ENCODE measurements at regions not wholly inside any gene's neighbourhood (a gene's known extent, or its start where the extent isn't known, plus 50 kb on each side); places are given as distances from the start of the nearest gene placed in this dataset.

DNA sequence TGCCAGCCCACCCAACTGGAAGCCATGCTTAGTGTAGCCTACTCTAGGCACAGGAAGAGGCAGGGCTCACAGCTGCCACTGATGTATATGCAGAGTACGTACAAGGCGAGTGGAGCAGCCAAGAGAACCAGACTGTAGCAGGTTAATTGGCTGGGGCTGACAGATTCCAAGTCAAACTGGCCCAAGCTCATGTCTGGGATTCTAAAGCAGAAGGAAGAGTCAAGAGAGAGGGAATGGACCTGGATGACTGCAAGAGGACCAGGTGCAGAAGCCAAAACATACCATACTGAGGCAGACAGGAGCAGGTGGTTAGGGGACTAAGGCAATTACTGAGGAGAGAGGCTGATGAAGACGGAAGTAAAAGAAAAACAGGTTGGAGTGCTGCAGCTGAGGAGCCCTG lies 51.3 kb upstream of the LRRN2 start:
- DNase-seq (ENCODE audit: low read depth in 1 of 2, low spot score in 1 of 2) (no peak), ATAC-seq (no peak; a peak in 1 of 6 replicates), FAIRE-seq (no peak)
- H3K4me2 ChIP-seq = no peak overlapping the region
- TF ChIP-seq EHF (CRISPR knock-in tag; IDR thresholded peaks at IDR 0.05) = no peak
- no peak for TF ChIP-seq HDAC2 (IDR thresholded peaks at IDR 0.05)
- TF ChIP-seq CBX8 (IDR thresholded peaks at IDR 0.05) = no peak
- TF ChIP-seq FOSL2 (IDR thresholded peaks at IDR 0.05) = no peak
- no peak for TF ChIP-seq FOSL2 (CRISPR knock-in tag; IDR thresholded peaks at IDR 0.05)
- no peak for TF ChIP-seq CHD4 (IDR thresholded peaks at IDR 0.05; ENCODE audit: borderline replicate concordance)
- no peak for TF ChIP-seq POLR2AphosphoS2 (conservative IDR thresholded peaks at IDR 0.05; ENCODE audit: low read length)
- no peak for TF ChIP-seq SMC3 (IDR thresholded peaks at IDR 0.05)
- TF ChIP-seq, protein P1, sequence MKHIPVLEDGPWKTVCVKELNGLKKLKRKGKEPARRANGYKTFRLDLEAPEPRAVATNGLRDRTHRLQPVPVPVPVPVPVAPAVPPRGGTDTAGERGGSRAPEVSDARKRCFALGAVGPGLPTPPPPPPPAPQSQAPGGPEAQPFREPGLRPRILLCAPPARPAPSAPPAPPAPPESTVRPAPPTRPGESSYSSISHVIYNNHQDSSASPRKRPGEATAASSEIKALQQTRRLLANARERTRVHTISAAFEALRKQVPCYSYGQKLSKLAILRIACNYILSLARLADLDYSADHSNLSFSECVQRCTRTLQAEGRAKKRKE (CRISPR knock-in tag; IDR thresholded peaks at IDR 0.05; ENCODE audit: low read depth) = no peak
- no peak for TF ChIP-seq TFCP2L1 (CRISPR knock-in tag; IDR thresholded peaks at IDR 0.05)
- no peak for TF ChIP-seq EHMT2 (IDR thresholded peaks at IDR 0.05; ENCODE audit: low read depth)
- TF ChIP-seq TP53 (CRISPR knock-in tag; IDR thresholded peaks at IDR 0.05) = no peak
- TF ChIP-seq, protein P2, sequence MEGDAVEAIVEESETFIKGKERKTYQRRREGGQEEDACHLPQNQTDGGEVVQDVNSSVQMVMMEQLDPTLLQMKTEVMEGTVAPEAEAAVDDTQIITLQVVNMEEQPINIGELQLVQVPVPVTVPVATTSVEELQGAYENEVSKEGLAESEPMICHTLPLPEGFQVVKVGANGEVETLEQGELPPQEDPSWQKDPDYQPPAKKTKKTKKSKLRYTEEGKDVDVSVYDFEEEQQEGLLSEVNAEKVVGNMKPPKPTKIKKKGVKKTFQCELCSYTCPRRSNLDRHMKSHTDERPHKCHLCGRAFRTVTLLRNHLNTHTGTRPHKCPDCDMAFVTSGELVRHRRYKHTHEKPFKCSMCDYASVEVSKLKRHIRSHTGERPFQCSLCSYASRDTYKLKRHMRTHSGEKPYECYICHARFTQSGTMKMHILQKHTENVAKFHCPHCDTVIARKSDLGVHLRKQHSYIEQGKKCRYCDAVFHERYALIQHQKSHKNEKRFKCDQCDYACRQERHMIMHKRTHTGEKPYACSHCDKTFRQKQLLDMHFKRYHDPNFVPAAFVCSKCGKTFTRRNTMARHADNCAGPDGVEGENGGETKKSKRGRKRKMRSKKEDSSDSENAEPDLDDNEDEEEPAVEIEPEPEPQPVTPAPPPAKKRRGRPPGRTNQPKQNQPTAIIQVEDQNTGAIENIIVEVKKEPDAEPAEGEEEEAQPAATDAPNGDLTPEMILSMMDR (IDR thresholded peaks at IDR 0.05) = no peak
- TF ChIP-seq ZFP36 (IDR thresholded peaks at IDR 0.05; ENCODE audit: borderline replicate concordance, partially characterized antibody) = no peak
- TF ChIP-seq, protein P3, sequence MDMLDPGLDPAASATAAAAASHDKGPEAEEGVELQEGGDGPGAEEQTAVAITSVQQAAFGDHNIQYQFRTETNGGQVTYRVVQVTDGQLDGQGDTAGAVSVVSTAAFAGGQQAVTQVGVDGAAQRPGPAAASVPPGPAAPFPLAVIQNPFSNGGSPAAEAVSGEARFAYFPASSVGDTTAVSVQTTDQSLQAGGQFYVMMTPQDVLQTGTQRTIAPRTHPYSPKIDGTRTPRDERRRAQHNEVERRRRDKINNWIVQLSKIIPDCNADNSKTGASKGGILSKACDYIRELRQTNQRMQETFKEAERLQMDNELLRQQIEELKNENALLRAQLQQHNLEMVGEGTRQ (IDR thresholded peaks at IDR 0.05) = no peak
- no peak for TF ChIP-seq HOXB13 (CRISPR knock-in tag; IDR thresholded peaks at IDR 0.05; ENCODE audit: low read depth)
- H3K9me3 ChIP-seq = peaks cover 22% of the 10 kb centered on the region
- no peak overlapping the region for H3K4me3 ChIP-seq
- no peak overlapping the region for H3K27ac ChIP-seq
- H3K4me1 ChIP-seq = no peaks in the 10 kb centered on the region
- WGBS (ENCODE audit: missing lambda C conversion rate) = 46% methylated on average over 3 of the region's 3 CpGs
- POLR2A ChIA-PET = no interaction called here
- CTCF ChIA-PET = interaction anchor here (1.2 to 1.6 kb wide), 3 partner anchors 10 to 70 kb away, joined by 4 to 7 read pairs (median 5); no protein-coding TSS in a partner anchor

DNA sequence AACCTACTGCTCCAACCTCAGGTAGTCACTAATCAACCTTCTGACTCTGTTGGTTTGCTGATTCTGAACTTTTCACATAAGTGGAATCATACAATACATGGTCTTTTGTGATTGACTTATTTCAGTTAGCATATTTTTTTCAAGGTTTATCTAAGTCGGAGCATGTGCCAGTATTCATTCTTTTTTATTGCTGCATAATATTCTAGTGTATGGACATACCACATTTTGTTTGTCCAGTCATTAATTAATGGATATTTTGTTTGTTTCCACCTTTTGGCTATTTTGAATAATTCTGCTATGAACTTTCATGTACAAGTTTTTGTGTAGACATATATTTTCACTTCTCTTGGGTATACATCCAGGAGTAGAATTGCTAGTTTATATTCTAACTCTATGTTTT lies 53.0 kb upstream of the LRRN2 start:
- Histone ChIP-seq H3K4me1 (no peaks in the 10 kb centered on the region), H3K4me2 (no peak overlapping the region), H3K4me3 (no peak overlapping the region), H3K9me3 (peaks cover 22% of the 10 kb centered on the region), H3K27ac (no peak overlapping the region)
- no peak for ATAC-seq
- no peak for DNase-seq (ENCODE audit: low read depth in 1 of 2, low spot score in 1 of 2)
- CTCF ChIA-PET = interaction anchor here (0.8 to 1.0 kb wide), 2 partner anchors 9 to 25 kb away, joined by 4 to 5 read pairs; no protein-coding TSS in a partner anchor
- TF ChIP-seq FOSB (CRISPR knock-in tag; IDR thresholded peaks at IDR 0.05) (no peak), FOXS1 (CRISPR knock-in tag; IDR thresholded peaks at IDR 0.05) (no peak), HDAC2 (IDR thresholded peaks at IDR 0.05) (no peak), POLR2A (IDR thresholded peaks at IDR 0.05; ENCODE audit: low read length) (no peak), PHF8 (IDR thresholded peaks at IDR 0.05; ENCODE audit: borderline replicate concordance, low read depth) (no peak), SMC3 (IDR thresholded peaks at IDR 0.05) (no peak), CBX8 (IDR thresholded peaks at IDR 0.05) (no peak), NFE2L2 (conservative IDR thresholded peaks at IDR 0.05; ENCODE audit: low read length) (no peak), BHLHE40 (IDR thresholded peaks at IDR 0.05; ENCODE audit: low read depth, low read length) (no peak), RFX5 (IDR thresholded peaks at IDR 0.05) (no peak), EHF (CRISPR knock-in tag; IDR thresholded peaks at IDR 0.05) (no peak), KDM1A (IDR thresholded peaks at IDR 0.05; ENCODE audit: low read depth) (no peak), HOXB5 (CRISPR knock-in tag; IDR thresholded peaks at IDR 0.05) (no peak), CHD2 (IDR thresholded peaks at IDR 0.05; ENCODE audit: low read length, partially characterized antibody) (no peak), FOSL2 (IDR thresholded peaks at IDR 0.05) (no peak), FOSL2 (CRISPR knock-in tag; IDR thresholded peaks at IDR 0.05) (no peak), CEBPB (IDR thresholded peaks at IDR 0.05) (no peak)
- TF ChIP-seq, protein P4, sequence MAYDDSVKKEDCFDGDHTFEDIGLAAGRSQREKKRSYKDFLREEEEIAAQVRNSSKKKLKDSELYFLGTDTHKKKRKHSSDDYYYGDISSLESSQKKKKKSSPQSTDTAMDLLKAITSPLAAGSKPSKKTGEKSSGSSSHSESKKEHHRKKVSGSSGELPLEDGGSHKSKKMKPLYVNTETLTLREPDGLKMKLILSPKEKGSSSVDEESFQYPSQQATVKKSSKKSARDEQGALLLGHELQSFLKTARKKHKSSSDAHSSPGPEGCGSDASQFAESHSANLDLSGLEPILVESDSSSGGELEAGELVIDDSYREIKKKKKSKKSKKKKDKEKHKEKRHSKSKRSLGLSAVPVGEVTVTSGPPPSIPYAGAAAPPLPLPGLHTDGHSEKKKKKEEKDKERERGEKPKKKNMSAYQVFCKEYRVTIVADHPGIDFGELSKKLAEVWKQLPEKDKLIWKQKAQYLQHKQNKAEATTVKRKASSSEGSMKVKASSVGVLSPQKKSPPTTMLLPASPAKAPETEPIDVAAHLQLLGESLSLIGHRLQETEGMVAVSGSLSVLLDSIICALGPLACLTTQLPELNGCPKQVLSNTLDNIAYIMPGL (CRISPR knock-in tag; IDR thresholded peaks at IDR 0.05; ENCODE audit: borderline replicate concordance) = no peak
- TF ChIP-seq, protein P5, sequence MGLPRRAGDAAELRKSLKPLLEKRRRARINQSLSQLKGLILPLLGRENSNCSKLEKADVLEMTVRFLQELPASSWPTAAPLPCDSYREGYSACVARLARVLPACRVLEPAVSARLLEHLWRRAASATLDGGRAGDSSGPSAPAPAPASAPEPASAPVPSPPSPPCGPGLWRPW (IDR thresholded peaks at IDR 0.05) = no peak
- TF ChIP-seq, protein P6, sequence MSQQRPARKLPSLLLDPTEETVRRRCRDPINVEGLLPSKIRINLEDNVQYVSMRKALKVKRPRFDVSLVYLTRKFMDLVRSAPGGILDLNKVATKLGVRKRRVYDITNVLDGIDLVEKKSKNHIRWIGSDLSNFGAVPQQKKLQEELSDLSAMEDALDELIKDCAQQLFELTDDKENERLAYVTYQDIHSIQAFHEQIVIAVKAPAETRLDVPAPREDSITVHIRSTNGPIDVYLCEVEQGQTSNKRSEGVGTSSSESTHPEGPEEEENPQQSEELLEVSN (IDR thresholded peaks at IDR 0.05; ENCODE audit: borderline replicate concordance, low read depth) = no peak
- FAIRE-seq = no peak
- POLR2A ChIA-PET = no interaction called here
- 21% methylated on average over 1 of the region's 1 CpG for WGBS (ENCODE audit: missing lambda C conversion rate)

All from A549 (cell line).